ENCODE measurements at regions not wholly inside any gene's neighbourhood (a gene's known extent, or its start where the extent isn't known, plus 50 kb on each side); places are given as distances from the start of the nearest gene placed in this dataset.

- TF ChIP-seq POLR2A (IDR thresholded peaks at IDR 0.05; ENCODE audit: low read length) (no peak), CHD2 (IDR thresholded peaks at IDR 0.05; ENCODE audit: low read length, partially characterized antibody) (no peak)
- TF ChIP-seq, protein P1, sequence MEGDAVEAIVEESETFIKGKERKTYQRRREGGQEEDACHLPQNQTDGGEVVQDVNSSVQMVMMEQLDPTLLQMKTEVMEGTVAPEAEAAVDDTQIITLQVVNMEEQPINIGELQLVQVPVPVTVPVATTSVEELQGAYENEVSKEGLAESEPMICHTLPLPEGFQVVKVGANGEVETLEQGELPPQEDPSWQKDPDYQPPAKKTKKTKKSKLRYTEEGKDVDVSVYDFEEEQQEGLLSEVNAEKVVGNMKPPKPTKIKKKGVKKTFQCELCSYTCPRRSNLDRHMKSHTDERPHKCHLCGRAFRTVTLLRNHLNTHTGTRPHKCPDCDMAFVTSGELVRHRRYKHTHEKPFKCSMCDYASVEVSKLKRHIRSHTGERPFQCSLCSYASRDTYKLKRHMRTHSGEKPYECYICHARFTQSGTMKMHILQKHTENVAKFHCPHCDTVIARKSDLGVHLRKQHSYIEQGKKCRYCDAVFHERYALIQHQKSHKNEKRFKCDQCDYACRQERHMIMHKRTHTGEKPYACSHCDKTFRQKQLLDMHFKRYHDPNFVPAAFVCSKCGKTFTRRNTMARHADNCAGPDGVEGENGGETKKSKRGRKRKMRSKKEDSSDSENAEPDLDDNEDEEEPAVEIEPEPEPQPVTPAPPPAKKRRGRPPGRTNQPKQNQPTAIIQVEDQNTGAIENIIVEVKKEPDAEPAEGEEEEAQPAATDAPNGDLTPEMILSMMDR (IDR thresholded peaks at IDR 0.05) = no peak
Observed at GRCh38 chr6:112443179-112444065, 96.3 kb downstream of the RFPL4B start.

Data from A549 (cell line).